ENCODE measurements at regions not wholly inside any gene's neighbourhood (a gene's known extent, or its start where the extent isn't known, plus 50 kb on each side); places are given as distances from the start of the nearest gene placed in this dataset.
"Not testable (repeated sequence)": the region's sequence is repeated elsewhere in the genome, so short reads cannot be mapped to it uniquely, and the experiment has no call there.

DNA sequence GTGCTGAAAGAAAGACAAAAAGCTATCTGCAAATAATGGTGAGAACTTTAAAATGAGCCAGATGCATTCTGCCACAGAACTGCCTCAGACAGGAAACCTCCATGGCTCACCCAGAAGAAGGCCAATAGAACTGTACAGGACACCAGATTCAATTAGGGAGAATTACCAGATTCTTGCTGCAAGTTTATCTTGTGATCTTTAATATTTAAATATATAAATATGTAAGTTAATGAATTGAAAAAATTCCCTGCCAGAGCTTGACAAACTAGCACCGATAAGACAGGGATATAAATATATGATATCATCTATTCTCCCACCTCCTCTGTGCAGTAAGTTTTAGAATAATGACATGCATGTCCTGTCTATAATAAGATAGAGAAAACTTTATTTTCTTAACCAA, 252.8 kb downstream of the PLK2 start:
- DNase-seq (ENCODE audit: low read depth in 2 of 3, low spot score in 1 of 3), result no peak

DNA sequence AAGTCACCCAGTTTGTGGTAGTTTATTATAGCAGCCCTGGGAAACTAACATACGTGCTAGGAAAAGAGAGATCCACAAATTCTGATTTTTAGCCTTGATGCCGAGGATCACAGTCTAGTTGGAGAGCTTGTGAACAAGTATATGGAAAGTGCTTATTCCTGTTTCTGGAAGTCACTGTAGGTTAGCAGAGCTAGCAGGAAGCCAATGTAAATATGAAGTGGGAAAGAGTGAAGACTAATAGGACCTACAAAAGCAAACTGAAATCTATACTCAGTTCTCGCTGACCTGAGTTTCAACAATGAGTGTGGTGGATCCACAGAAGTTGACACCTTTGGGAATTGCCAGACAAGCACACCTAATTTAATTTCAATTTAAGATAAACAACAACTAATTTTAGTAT, 254.9 kb downstream of the PLK2 start:
- DNase-seq (ENCODE audit: low read depth in 2 of 3, low spot score in 1 of 3), result no peak

DNA sequence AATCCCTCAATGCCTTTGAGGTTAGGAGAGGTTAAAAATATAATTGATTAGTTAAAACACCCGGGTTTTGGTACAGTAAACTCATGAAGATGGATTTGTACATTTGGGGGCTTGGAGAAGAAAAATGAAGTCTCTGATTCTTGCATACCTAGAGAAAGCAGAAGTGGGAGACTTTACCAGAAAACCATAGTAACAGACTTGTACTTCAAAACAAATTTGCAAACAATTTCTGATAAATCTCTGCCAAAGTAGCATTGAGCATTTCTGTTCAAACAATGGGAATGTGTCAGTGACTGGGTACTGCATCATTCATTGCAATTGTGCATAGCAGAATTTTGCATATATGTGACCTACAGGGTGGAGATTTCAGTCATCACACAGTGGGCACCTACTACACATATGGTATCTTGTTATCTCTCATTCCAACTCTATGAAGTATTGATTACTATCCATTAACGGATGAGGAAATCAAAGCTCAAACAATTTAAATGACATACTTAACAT, 256.9 kb downstream of the PLK2 start:
- DNase-seq (ENCODE audit: low read depth in 2 of 3, low spot score in 1 of 3), result no peak

DNA sequence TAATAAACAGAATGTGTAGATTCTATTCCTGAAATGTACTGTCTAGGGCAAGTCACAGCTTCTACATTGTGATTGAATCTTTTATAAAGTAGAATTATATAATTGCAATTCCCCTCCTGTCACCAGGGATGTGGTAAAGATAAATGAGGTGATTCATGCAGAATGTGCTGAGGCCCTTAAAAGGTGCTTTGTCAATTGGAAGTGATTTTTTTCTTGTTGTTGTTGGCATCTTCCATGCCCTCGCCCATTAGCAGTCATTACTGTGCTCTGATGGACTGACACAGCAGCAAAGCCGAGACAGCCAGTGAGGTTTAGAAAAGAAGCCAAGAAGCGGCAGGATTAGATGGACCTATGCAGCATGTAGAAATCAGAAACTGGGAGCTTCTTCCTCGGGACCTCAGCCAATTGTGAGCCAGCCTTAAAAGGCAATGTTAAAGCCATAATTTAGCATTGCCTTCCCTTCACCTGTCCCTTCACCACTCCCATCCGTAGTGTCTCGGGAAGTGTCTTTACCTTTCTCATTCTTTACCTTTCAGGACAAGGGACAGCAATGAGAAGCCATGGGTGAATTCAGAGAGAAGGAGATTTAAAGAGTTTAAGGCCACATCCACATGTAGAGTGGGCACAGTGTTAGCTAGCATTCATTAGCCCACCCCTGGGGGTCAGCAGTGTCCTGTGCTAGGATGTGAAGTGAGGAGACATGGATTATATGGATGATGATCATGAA, 257.8 kb downstream of the PLK2 start:
- no peak for DNase-seq (ENCODE audit: low read depth in 2 of 3, low spot score in 1 of 3)

GRCh38 chr5:58200451-58200850, 259.4 kb downstream of the PLK2 start:
- no peak for DNase-seq (ENCODE audit: low read depth in 2 of 3, low spot score in 1 of 3)

- no peak for DNase-seq (ENCODE audit: low read depth in 2 of 3, low spot score in 1 of 3)
Observed at GRCh38 chr5:58199087-58199486, 260.8 kb downstream of the PLK2 start.

GRCh38 chr5:58198330-58198729, 261.6 kb downstream of the PLK2 start:
- DNase-seq (ENCODE audit: low read depth in 2 of 3, low spot score in 1 of 3), result no peak

DNA sequence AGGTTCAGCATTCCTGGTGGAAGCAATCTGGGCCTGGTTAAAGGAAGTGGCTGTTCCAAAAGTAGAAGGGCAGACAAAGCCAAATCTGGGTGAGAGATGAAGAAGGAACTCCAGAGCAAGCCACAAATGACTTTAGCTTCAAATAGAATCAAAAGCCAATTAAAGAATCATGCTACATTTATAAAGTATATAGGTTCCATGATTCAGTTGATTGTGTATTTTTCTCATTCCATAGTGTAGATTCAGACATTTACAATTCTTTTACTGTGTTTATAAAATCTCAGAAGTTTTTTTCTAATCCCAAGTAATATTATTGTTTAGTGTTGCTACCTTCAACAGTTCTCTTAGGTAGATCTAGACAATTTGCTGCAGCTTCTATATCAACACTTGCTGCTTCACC, 262.0 kb downstream of the PLK2 start:
- no peak for DNase-seq (ENCODE audit: low read depth in 2 of 3, low spot score in 1 of 3)

GRCh38 chr5:58191443-58191842, 268.4 kb downstream of the PLK2 start:
- DNase-seq (ENCODE audit: low read depth in 2 of 3, low spot score in 1 of 3), result no peak

DNA sequence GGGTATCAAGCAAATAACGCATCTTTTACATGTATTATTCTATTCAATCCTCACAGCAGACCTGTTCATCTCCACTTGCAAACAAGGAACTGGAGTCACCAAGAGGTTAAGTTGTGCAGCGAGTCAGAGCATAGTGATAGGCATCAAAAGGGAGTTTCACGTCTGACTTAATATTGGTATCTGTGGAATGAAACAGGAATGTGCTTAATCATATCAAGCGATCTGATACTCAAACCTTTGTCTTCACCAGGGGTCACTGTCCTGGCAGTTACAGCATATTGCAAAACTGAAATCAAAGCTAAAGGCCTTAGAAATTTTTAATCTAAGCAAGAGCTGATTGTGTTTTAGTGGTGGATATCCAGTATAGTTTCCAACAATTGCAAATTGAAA, 271.6 kb downstream of the PLK2 start:
- no peak for DNase-seq (ENCODE audit: low read depth in 2 of 3, low spot score in 1 of 3)

- no peak for DNase-seq (ENCODE audit: low read depth in 2 of 3, low spot score in 1 of 3)
Observed at GRCh38 chr5:58187432-58188261, 272.2 kb downstream of the PLK2 start.

DNA sequence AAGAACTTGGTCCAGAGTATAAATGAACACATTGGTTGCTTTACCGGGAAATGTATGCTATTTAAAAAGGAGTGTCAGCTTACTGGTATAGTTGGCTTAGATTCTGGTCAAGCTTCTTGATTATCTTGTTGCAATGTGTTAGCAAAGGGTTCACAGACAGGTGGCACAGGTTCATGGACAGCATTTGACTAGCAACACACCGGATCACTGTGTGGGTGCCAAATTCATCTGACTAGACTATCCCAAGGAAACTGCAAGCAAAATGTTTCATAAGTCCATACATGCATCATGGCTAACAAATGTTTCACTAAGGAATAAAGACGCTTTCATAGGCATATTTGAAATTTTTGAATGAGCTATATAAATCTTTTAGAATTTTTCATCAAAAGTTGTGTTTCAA, 274.1 kb downstream of the PLK2 start:
- no peak for DNase-seq (ENCODE audit: low read depth in 2 of 3, low spot score in 1 of 3)

GRCh38 chr5:58185397-58185796, 274.5 kb downstream of the PLK2 start:
- DNase-seq (ENCODE audit: low read depth in 2 of 3, low spot score in 1 of 3), result no peak

GRCh38 chr5:58184910-58185309, 275.0 kb downstream of the PLK2 start:
- no peak for DNase-seq (ENCODE audit: low read depth in 2 of 3, low spot score in 1 of 3)

DNA sequence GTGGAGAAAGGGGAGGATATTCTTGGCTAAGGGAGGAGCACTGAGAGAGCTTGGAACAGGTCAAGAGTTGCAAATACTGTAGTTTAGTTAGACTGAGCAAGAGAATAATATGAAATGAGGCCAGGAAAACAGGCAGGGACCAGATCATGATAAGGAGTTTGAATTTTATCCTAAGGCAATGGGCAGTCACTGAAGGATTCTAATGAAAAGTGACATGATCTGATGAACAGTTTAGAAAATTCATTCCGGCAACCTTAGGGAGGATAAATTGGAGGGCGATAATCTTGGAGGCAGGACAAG, 276.1 kb downstream of the PLK2 start:
- DNase-seq (ENCODE audit: low read depth in 2 of 3, low spot score in 1 of 3), result no peak

DNA sequence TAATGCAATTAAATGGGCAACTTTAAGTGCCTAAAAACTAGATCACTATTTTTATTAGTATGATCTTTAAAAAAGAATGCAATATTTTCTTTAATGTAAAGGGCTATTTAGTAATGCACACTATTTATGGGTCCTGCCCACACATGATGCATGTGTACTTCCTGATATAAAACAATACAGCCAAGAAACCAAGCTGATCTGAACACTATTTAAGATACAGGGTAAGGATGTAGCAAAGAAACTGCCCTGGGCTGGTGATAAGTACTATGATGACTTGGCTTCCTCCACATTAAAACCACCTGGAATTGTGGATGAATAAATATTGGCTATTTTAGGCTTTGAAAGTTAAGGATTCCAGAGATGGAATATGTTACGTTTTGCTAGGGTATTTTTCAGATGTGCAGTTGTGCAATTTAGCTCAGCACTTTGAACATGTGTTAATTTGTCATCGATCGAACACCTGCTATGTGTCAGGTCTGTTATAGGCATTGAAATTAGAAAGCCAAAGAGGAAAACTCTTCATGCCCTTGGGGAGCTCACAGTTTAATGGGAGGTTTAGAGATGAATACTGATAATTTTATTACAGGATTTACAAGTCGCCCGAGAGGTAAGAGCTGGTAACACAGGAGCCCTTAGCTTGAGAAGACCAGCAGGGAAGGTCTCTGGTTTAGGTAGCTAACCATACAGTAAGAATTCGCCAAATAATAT, 276.7 kb downstream of the PLK2 start:
- DNase-seq (ENCODE audit: low read depth in 2 of 3, low spot score in 1 of 3), result no peak

DNA sequence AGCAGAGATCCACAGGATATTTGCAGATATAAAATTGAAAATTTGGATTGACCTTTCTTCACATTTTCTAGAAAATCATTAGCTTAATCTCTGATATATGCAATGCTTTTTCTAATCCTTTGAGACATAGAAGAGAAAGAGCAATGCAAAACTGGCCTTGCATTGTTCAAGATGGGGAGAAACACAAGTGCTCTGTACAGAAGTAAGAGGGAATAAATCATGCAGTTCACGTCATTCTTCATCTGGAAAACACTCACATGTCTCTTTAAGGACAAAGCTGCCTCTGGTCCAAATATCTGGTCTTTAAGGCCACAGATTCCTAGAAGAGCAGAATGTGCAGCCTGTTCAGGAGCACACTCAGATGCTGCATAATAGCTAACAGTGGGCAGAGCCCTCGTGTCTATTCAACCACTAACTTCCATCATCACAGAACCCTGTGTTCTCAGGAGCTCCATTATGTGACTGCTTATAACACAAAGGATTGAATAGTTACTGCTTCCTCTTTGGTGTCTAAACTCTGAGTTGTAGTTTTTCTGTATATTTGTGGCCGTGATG, 277.5 kb downstream of the PLK2 start:
- DNase-seq (ENCODE audit: low read depth in 2 of 3, low spot score in 1 of 3), result no peak

GRCh38 chr5:58181578-58182286, 278.2 kb downstream of the PLK2 start:
- no peak for DNase-seq (ENCODE audit: low read depth in 2 of 3, low spot score in 1 of 3)

- no peak for DNase-seq (ENCODE audit: low read depth in 2 of 3, low spot score in 1 of 3)
Observed at GRCh38 chr5:58172946-58173345, 286.9 kb downstream of the PLK2 start.

DNA sequence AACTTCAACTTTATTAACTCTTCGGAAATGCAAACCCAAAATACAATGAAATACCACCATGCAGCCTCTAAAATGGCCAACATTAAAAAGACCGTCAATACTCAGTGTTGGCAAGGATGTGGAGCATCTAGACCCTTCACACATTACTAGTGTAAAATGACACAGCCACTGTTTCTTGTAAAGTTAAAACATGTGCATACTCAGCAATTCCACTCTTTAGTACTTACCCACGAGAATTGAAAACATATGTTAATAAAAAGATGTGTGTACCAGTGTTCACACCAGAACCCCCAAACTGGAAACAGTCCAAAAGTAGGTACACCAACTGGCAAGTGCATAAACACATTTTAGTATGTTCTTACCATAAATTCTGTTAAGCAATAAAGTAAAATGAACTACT, 294.7 kb downstream of the PLK2 start:
- DNase-seq (ENCODE audit: low read depth in 2 of 3, low spot score in 1 of 3), result no peak

GRCh38 chr5:58161889-58162288, 298.0 kb downstream of the PLK2 start:
- DNase-seq (ENCODE audit: low read depth in 2 of 3, low spot score in 1 of 3), result not testable (repeated sequence)
